ENCODE measurements at regions not wholly inside any gene's neighbourhood (a gene's known extent, or its start where the extent isn't known, plus 50 kb on each side); places are given as distances from the start of the nearest gene placed in this dataset.
"Not testable (repeated sequence)": the region's sequence is repeated elsewhere in the genome, so short reads cannot be mapped to it uniquely, and the experiment has no call there.

DNA sequence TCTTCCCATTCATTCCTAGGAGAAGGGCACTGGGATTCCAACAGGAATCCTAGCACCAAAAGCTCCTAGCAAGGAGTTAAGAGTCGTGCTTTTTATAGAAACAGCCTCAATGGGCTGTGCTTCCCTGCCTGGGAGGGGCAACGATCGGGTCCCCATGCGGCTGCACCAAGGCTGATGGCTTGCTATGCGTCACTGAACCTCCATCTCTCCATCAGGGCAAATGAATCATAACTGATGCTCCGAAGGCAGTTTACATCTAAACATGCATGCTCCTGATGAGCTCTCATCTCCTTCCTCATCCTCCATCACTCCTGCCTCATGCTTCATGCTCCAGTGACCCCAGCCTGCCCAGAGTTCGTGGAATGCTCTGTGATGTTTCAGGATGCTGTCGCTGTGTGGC, 270.5 kb downstream of the FOXL1 start:
- Mint-ChIP-seq H3K27me3 (ENCODE audit: low read depth) (no peaks in the 10 kb centered on the region), H3K27ac (no peak overlapping the region), H3K36me3 (ENCODE audit: insufficient read depth in 2 of 2) (no peaks in the 10 kb centered on the region), H3K4me3 (no peak overlapping the region), H3K9me3 (peaks cover 2% of the 10 kb centered on the region in 2 donors), H3K4me1 (ENCODE audit: low read depth) (no peaks in the 10 kb centered on the region)
- DNase-seq (no peak), ATAC-seq (replicated peaks in 1 of 2) (no peak)

DNA sequence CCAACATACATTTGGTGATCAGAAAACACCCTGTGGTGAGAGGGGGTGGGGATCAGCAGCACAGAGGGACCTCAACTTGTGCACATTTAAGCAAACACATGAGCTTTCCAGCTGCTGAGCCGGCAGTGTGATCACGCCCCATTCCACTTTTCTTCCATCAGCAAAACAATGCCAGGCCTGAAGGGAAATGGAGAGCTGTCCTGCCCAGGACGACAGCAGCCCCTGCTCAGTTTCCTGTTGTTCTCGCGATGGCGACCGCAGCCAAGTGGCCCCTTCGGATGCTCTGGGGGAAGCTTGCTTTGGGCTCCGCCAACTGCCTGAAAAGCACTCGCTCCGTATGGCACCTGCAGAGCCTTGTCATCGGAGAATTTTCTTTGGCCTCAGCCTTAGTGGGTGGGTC, 272.3 kb downstream of the FOXL1 start:
- H3K4me3 Mint-ChIP-seq: no peak overlapping the region
- H3K4me1 Mint-ChIP-seq (ENCODE audit: low read depth): no peaks in the 10 kb centered on the region
- H3K27ac Mint-ChIP-seq: no peak overlapping the region
- DNase-seq (no peak), ATAC-seq (replicated peaks in 1 of 2) (no peak)
- H3K9me3 Mint-ChIP-seq: no peaks in the 10 kb centered on the region
- no peaks in the 10 kb centered on the region for H3K27me3 Mint-ChIP-seq (ENCODE audit: low read depth)
- H3K36me3 Mint-ChIP-seq (ENCODE audit: insufficient read depth in 2 of 2): no peaks in the 10 kb centered on the region

DNA sequence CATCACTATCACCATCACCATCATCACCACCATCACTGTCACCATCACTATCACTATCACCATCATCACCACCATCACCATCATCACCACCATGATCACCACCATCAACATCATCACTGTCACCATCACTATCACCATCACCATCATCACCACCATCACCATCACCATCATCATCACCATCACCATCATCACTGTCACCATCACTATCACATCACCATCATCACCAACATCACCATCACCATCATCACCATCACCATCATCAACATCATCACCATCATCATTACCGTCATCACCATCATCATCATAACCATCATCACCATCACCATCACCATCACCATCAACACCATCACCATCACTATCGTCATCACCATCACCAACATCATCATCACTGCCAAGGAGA, 273.8 kb downstream of the FOXL1 start:
- no peak overlapping the region for H3K27ac Mint-ChIP-seq
- H3K27me3 Mint-ChIP-seq (ENCODE audit: low read depth): no peaks in the 10 kb centered on the region
- ATAC-seq (replicated peaks in 1 of 2) (no peak), DNase-seq (no peak)
- no peak overlapping the region for H3K4me3 Mint-ChIP-seq
- H3K36me3 Mint-ChIP-seq (ENCODE audit: insufficient read depth in 2 of 2): no peaks in the 10 kb centered on the region
- H3K4me1 Mint-ChIP-seq (ENCODE audit: low read depth): no peaks in the 10 kb centered on the region
- H3K9me3 Mint-ChIP-seq: no peaks in the 10 kb centered on the region

DNA sequence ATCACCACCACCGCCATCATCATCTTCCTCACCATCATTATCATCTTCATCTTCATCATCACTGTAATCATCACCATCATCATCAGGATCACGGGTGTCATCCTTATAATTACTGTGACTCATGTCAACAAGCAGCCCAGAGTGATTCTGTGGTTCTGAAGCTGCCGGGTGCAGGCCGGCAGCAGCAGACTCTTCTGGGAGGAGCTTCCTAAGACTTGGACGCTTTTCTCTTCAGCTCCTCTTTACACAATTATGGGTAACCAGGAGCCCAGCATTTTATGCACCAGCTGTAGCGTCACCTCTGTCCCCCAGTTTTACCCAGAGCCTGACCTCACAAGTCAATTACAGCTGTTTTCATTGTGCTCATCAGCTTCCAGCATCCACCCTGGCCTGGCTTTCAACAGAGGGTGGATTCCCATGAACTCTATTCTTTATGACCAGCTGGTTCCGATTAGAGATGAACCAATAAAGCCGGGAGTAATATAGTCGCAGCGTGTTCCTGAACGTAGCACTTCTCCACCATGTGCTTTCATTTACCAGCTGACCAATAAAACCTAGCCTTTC, 275.8 kb downstream of the FOXL1 start:
- H3K36me3 Mint-ChIP-seq (ENCODE audit: insufficient read depth in 2 of 2): no peaks in the 10 kb centered on the region
- no peak overlapping the region for H3K27ac Mint-ChIP-seq
- DNase-seq (no peak), ATAC-seq (replicated peaks in 1 of 2) (no peak)
- H3K9me3 Mint-ChIP-seq: no peaks in the 10 kb centered on the region
- no peak overlapping the region for H3K4me3 Mint-ChIP-seq
- H3K27me3 Mint-ChIP-seq (ENCODE audit: low read depth): no peaks in the 10 kb centered on the region
- no peaks in the 10 kb centered on the region for H3K4me1 Mint-ChIP-seq (ENCODE audit: low read depth)

DNA sequence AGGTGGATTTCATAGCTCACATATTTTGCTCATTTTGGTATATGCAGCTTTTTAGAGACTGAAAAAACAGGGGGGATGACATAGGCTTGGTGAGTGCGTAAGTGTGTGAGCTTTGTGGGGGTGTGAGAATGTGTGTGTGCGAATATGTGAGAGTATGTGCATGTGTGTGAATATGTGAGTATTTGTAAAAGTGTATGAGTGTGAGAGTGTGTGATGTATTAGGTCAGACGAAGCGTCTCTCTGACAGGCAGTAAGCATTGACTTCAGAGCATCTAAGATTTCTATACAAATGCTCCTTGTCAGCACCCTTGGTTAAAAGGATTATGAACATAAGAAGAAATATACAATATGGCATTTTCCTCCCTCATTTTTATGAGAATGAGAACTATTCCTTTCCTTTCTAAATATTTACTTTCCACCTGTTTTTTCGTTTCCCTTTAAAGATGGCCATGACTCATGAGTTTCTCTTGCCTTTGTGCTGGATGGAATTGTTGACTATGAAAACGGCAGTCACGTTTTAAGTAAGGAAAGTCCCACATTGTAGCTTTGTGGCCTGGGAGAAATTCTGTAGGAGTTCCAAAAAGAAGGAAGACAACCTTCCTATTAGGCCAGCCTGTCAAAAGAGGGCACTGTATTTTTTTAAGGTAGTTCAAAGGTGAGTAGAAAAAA, 276.4 kb downstream of the FOXL1 start:
- Mint-ChIP-seq H3K9me3 (no peaks in the 10 kb centered on the region), H3K27me3 (ENCODE audit: low read depth) (no peaks in the 10 kb centered on the region), H3K27ac (no peak overlapping the region), H3K4me3 (no peak overlapping the region), H3K4me1 (ENCODE audit: low read depth) (no peaks in the 10 kb centered on the region), H3K36me3 (ENCODE audit: insufficient read depth in 2 of 2) (no peaks in the 10 kb centered on the region)
- ATAC-seq (replicated peaks in 1 of 2) (no peak), DNase-seq (no peak)

DNA sequence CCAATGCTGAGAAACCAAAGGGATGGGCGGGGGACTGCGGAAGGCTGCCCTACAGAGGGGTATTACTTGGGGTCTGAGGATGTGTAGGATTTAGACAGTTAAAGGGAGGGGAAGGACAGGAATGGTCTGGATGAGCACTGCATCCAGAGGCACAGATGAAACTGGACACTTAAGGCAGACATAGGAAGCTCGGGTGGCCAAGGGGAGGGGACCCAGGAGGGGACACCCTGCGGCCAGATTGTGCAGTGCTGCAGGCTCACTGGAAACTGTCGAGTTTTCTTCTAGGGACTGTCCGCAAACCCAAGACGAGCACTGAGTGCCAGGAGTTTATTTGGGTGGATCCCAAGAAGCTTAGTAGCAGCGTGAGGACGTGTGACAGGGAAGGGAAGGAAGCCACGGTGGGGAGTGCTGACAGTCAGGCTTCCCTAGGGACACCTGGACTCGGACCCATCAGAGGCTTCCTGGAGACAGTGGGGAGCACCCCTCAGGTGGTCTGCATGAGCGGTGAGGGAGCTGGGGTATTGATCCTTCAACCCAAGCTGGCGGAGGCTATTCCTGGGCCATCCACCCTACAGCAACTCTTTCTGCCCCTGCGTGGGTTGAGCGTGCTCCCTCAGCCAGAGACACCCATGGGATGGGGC, 278.7 kb downstream of the FOXL1 start:
- H3K36me3 Mint-ChIP-seq (ENCODE audit: insufficient read depth in 2 of 2): no peaks in the 10 kb centered on the region
- DNase-seq (no peak), ATAC-seq (replicated peaks in 1 of 2) (no peak)
- H3K27ac Mint-ChIP-seq: no peak overlapping the region
- H3K4me1 Mint-ChIP-seq (ENCODE audit: low read depth): no peaks in the 10 kb centered on the region
- no peaks in the 10 kb centered on the region for H3K27me3 Mint-ChIP-seq (ENCODE audit: low read depth)
- H3K4me3 Mint-ChIP-seq: no peak overlapping the region
- H3K9me3 Mint-ChIP-seq: no peaks in the 10 kb centered on the region

DNA sequence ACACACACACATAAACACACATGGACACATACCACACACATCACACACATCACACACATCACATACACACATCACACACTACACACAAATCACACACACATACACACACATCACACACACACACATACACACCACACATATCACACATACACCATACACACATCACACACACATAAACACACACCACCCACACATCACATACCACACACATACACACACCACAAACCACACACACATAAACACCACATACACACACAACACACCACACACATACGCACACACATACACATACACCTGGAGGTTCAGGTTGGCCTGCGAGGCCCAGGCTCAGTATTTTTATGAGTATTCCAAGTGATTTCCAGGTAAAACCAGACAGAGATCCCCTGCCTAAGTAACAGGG, 279.5 kb downstream of the FOXL1 start:
- Mint-ChIP-seq H3K36me3 (ENCODE audit: insufficient read depth in 2 of 2) (no peaks in the 10 kb centered on the region), H3K27ac (no peak overlapping the region), H3K9me3 (no peaks in the 10 kb centered on the region), H3K27me3 (ENCODE audit: low read depth) (no peaks in the 10 kb centered on the region), H3K4me1 (ENCODE audit: low read depth) (no peaks in the 10 kb centered on the region), H3K4me3 (no peak overlapping the region)
- ATAC-seq (replicated peaks in 1 of 2): no peak
- no peak for DNase-seq

DNA sequence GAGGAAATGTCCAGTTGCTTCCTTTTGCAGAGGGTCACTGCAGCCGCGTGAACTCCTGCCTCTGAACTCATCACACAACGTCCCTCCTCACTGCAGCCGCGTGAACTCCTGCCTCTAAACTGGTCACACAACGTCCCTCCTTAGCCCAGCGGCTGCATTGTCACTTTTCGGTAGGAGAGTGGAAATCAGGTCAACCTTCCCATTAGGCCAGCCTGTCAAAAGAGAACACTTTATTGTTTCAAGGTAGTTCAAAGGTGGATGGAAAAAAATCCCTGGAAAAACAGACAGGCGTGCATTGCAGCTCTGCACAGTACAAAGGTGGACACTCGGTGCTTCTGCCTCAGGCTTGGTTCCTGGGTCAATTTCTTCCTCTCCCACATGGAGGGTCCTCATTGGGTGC, 280.2 kb downstream of the FOXL1 start:
- H3K27me3 Mint-ChIP-seq (ENCODE audit: low read depth): no peaks in the 10 kb centered on the region
- H3K4me1 Mint-ChIP-seq (ENCODE audit: low read depth): no peaks in the 10 kb centered on the region
- no peak overlapping the region for H3K27ac Mint-ChIP-seq
- no peak for ATAC-seq (replicated peaks in 1 of 2)
- H3K4me3 Mint-ChIP-seq: no peak overlapping the region
- H3K36me3 Mint-ChIP-seq (ENCODE audit: insufficient read depth in 2 of 2): no peaks in the 10 kb centered on the region
- DNase-seq: no peak
- H3K9me3 Mint-ChIP-seq: no peaks in the 10 kb centered on the region

DNA sequence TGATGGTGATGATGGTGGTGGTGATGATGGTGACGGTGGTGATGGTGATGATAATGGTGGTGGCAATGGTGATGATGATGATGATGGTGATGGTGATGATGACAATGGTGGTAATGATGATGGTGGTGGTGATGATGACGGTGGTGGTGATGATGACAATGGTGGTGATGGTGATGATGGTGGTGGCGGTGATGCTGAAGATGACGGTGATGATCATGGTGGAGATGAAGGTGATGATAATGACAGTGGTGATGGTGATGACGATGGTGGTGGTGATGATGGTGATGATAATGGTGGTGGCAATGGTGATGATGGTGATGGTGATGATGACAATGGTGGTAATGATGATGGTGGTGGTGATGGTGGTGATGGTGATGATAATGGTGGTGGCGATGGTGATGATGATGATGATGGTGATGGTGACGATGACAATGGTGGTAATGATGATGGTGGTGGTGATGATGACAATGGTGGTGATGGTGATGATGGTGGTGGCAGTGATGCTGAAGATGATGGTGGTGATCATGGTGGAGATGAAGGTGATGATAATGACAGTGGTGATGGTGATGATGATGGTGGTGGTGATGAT, 283.0 kb downstream of the FOXL1 start:
- not testable (repeated sequence) for H3K4me1 Mint-ChIP-seq (ENCODE audit: low read depth); H3K36me3 Mint-ChIP-seq (ENCODE audit: insufficient read depth in 2 of 2); H3K27me3 Mint-ChIP-seq (ENCODE audit: low read depth); DNase-seq; H3K4me3 Mint-ChIP-seq; H3K27ac Mint-ChIP-seq; H3K9me3 Mint-ChIP-seq; ATAC-seq (replicated peaks in 1 of 2)

DNA sequence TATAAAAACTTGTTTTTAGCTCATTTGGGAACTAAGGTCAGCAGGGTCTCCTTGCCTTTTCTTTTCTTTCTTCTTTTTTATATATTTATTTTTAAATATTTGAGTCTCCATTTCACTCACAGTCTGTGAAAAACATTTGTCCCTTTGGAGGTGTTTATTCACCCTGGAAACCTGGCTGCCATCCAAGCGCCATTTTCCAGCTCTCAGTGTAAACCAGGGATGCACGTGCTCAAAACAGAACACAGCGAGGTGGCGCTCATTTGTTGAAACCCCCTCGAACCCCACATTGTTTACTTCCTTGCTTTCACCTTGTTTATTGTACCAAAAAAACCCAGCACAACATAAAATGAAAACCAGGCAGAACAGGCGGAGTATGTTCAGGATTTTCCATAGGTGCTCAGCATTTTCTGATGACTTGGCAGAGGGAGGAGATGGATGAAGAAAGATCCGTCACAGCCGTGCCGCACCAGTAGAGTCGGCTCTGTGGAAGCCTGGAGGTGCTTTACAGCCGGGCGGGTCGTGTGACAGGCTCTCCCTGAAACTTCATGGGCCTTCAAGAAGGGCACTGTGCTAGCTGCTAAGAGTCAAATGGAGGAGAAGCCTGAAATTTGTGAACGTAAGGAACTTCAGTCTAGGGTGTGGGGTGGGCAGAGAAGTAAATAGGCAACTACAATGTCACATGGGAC, 284.4 kb downstream of the FOXL1 start:
- DNase-seq (no peak), ATAC-seq (replicated peaks in 1 of 2) (no peak)
- no peak overlapping the region for H3K27ac Mint-ChIP-seq
- H3K36me3 Mint-ChIP-seq (ENCODE audit: insufficient read depth in 2 of 2): no peaks in the 10 kb centered on the region
- H3K4me3 Mint-ChIP-seq: no peak overlapping the region
- H3K27me3 Mint-ChIP-seq (ENCODE audit: low read depth): no peaks in the 10 kb centered on the region
- peaks cover 0 to 2% of the 10 kb centered on the region in 2 donors for H3K9me3 Mint-ChIP-seq
- no peaks in the 10 kb centered on the region for H3K4me1 Mint-ChIP-seq (ENCODE audit: low read depth)

DNA sequence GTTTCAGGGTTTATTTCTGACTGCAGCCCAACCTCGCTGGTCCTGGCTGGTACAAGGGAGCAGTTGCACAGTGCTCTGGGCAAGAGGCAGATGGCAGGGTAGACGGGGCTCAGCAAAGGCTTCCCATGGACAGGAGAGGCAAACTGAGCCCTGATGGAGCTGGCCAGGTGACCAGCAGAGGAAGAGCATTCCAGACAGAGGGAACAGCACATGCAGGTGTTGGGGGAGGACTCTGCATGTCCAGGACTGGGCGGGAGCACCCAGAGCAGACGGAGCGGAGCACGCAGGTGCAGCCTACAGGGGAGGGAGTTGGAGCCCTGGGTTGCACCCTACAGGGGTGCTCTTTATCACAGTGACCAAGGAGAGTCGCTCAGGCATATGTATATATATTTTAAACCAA, 285.3 kb downstream of the FOXL1 start:
- DNase-seq: no peak
- no peaks in the 10 kb centered on the region for H3K27me3 Mint-ChIP-seq (ENCODE audit: low read depth)
- H3K4me1 Mint-ChIP-seq (ENCODE audit: low read depth): no peaks in the 10 kb centered on the region
- no peak overlapping the region for H3K27ac Mint-ChIP-seq
- H3K9me3 Mint-ChIP-seq: peaks cover 0 to 2% of the 10 kb centered on the region in 2 donors
- H3K4me3 Mint-ChIP-seq: no peak overlapping the region
- no peak for ATAC-seq (replicated peaks in 1 of 2)
- no peaks in the 10 kb centered on the region for H3K36me3 Mint-ChIP-seq (ENCODE audit: insufficient read depth in 2 of 2)

DNA sequence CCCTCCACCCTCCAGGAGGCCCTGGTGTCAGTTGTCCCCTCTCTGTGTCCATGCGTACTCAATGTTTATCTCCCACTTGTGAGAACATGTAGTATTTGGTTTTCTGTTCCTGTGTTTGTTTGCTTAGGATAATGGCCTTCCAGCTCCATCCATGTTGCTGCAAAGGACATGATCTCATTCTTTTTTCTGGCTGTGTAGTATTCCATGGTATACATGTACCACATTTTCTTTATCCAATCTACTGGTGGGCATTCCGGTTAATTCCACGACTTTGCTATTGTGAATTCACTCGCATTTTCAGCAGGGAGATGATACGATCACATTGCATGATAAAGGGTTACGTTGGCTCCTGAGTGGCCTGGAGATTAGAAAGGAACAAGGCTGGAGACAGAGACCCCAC, 286.2 kb downstream of the FOXL1 start:
- Mint-ChIP-seq H3K9me3 (peaks cover 0 to 2% of the 10 kb centered on the region in 2 donors), H3K27me3 (ENCODE audit: low read depth) (no peaks in the 10 kb centered on the region), H3K27ac (no peak overlapping the region), H3K4me1 (ENCODE audit: low read depth) (no peaks in the 10 kb centered on the region), H3K4me3 (no peak overlapping the region), H3K36me3 (ENCODE audit: insufficient read depth in 2 of 2) (no peaks in the 10 kb centered on the region)
- no peak for DNase-seq
- ATAC-seq (replicated peaks in 1 of 2): no peak

All from activated T-cell treated with anti-CD3 and anti-CD28 coated beads, Interleukin-2, amount 50 U/mL, for 72 hours (primary cell).